H7 (cell line): ENCODE measurements at regions not wholly inside any gene's neighbourhood (a gene's known extent, or its start where the extent isn't known, plus 50 kb on each side); places are given as distances from the start of the nearest gene placed in this dataset.

Experiments used
- DNase-seq: peaks from one replicate; pipeline ENCODE4 v3.0.0; 2012
- H3K27me3 ChIP-seq: 2 replicates; pipeline ENCODE4 v1.6.0; 2011; ENCODE audit warnings: mild to moderate bottlenecking, low read length; ENCODE audit not compliant: control insufficient read depth, insufficient read depth
- H3K36me3 ChIP-seq: replicated peaks from 2 replicates; pipeline ENCODE4 v1.5.1; 2011; ENCODE audit warnings: low read length; ENCODE audit not compliant: control insufficient read depth, insufficient read depth
- H3K4me3 ChIP-seq: 2 replicates; pipeline ENCODE4 v1.5.1; 2011; ENCODE audit warnings: low read depth, mild to moderate bottlenecking, control low read depth, low read length, moderate library complexity; ENCODE audit not compliant: insufficient read depth

DNA sequence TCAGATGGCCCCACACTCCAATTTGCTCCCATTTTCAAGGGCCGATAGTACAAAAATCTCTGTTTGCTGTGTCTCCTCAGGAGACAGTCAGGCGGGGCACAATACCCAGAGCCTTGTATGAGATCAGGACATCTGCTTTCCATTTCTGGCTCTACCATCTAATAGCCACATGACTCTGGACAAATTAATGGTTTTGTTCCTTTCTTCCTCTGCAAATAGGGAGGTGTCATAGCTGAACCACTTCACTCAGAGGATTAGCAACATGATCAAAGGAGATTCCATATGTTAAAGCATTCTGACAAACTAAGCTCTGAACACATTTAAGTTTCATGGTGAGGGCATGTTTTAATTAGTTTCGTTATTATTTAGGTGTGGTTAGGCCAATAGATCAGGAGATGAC, 602.1 kb upstream of the SYT4 start:
- Histone ChIP-seq H3K4me3 (no peak overlapping the region), H3K36me3 (no peaks in the 10 kb centered on the region), H3K27me3 (no peaks in the 10 kb centered on the region)
- DNase-seq = no peak

DNA sequence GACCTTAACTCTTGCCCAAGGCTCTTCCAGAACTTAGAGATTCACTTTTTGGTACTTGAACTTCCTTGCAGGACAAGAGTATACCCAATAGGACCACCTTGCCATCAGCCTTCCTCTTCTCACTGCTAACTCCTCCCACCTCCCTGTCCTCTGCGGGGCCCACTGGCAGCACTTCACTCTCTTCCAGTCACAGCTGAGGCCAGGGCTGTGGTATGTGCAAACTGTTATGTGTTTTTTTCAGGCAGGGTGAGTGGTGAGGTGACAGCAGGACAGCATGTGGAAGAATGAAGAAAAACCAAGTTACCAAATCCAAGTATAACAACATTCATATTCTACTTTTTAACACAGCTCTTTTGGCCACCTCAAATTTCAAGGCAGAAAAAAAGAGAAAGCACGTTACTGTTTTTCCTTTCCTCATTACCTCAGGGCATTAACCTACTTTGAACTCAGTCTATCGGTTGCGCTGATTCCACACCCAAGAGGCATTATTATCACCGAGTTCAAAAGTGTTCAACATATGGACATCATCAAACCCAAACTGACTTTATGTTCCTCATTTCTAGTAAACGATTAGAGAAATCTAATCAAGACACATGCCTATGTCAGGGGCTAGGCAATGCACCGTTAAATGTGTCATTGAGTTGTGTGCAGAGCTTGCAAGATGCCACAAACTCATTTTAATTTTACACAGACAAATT, 605.2 kb upstream of the SYT4 start:
- no peak for DNase-seq
- Histone ChIP-seq H3K27me3 (no peaks in the 10 kb centered on the region), H3K4me3 (no peak overlapping the region), H3K36me3 (no peaks in the 10 kb centered on the region)

DNA sequence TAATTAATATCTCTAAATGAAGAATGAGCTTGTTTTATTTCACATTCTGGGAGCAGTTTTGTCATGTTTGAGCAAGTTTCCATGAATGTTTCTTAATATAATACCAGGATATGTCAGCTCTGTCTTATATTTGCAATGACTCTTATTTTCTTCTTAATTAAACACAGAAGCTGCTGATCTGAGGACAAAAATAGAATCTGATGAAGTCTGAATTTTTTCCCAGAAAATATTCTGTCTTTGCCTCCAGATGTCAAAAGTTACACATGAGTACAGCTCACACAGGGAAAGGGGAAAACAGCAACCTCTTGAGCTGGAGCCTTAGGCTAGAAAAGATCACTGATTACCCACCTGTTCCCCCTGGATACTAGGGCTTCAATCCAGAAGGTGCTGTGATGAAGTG, 606.6 kb upstream of the SYT4 start:
- DNase-seq = no peak
- Histone ChIP-seq H3K4me3 (no peak overlapping the region), H3K27me3 (no peaks in the 10 kb centered on the region), H3K36me3 (no peaks in the 10 kb centered on the region)

DNA sequence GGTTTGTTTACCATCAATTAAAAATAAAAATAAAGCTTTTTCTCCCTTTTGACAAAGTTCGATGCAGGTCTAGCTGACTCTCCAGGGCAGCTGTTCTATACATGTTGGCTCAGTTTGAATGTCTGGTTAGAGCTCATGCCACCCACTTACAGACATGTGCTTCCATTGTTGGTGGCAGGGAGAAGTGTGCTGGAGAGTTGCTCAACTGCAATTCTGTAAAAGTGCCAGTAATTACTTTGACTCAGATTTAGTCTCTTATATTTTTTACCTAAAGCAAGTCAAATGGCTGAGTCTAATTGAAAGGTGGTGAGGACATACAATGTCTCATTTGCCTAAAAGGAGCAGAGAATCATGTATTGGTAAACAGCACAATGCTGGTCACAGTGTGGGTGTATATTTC, 609.1 kb upstream of the SYT4 start:
- DNase-seq = no peak
- Histone ChIP-seq H3K36me3 (no peaks in the 10 kb centered on the region), H3K4me3 (no peak overlapping the region), H3K27me3 (no peaks in the 10 kb centered on the region)

DNA sequence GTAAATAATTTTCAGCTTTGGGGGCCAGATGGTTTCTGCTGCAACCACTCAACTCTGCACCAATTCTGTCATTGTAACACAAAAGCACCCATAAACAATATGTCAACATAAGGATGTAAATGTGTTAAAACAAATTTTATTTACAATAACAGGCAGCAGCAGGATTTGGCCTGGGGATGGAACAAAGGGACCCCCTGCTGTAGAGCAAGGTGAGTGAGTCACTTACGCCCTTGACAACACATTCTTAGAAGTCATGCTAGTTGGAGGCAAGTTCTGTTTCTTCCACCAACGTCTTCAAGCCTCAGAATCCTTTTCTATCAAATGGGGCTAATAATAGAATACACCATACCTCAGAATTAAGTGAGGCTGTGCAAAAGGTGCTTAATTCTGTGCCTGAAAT, 610.2 kb upstream of the SYT4 start:
- Histone ChIP-seq H3K4me3 (no peak overlapping the region), H3K36me3 (no peaks in the 10 kb centered on the region), H3K27me3 (no peaks in the 10 kb centered on the region)
- no peak for DNase-seq

DNA sequence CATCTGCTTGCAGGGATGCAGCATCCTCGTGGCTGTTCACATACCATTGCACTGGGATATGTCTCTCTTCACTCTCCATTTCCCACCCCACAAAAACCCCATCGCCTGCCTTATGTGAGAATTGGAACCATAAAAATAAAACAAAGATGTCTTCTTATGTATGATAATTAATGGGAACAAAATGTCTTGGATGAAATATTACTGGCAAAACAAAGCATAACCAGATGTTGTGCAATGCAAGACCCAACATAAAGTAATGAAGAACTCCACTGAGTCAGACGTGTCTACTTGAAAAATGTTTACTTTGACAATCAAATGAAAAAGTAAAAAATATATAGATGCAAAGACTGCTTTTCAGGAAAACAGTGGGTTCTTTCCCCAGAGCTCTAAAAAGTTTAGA, 611.3 kb upstream of the SYT4 start:
- DNase-seq = no peak
- H3K36me3 ChIP-seq = no peaks in the 10 kb centered on the region
- H3K27me3 ChIP-seq = no peaks in the 10 kb centered on the region
- H3K4me3 ChIP-seq = no peak overlapping the region

DNA sequence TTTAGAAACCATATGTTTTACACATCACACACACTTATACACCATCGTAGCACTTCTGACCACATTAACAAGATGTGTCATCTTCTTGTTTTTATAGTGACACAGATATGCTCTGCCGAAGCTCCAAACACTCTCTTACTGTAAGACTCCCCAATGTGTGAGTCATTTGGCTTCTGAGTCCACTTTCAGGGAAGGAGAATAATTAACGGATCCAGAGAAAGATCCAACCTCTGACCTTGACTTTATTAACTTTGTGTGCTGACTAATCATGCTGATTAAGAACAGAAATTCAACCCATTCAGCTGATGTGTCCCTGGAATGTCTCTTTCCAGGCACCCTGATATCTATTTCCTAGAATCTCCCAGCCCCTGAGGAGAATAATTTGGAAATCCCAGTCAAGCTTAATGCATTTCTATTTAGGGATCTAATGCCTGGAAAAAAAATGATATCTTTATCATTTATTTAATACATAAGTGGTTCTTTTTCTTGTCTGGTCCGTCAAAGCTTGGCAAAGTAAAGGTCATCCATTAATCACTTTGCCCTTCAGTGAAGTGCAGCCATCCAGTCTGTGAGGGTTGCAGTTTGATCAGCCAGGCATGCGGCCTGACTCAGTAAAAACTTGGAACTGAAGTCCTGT, 615.8 kb upstream of the SYT4 start:
- no peaks in the 10 kb centered on the region for H3K27me3 ChIP-seq
- no peak overlapping the region for H3K4me3 ChIP-seq
- no peaks in the 10 kb centered on the region for H3K36me3 ChIP-seq
- DNase-seq = no peak

DNA sequence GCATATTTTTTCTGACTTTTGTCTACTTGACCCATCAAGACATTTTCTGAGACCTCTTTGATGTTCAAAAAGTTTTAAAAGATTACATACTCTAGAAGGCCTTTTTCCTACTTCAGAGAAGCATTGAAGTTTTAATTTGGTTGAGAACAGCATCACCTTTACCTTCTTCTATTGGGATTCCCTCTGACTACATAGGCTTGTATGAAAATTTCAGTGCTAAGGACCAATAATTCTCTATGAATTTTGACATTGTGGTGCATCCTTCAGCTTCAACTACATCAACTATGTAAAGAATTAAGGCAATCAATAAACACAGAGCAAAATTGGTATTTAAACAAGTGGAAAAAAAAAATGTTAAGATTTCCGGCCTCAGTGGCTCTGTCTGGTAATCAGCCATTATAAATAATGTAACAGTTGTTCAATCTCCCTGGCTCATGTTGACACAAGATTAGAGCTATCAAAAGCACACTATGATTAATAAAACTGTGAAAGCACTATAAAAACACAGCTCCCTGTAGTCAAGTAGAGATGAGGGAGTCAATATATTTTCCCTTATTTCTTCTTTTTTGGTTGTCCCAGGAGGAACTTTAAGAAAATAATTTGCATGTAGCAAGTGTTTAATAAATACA, 627.0 kb upstream of the SYT4 start:
- Histone ChIP-seq H3K4me3 (no peak overlapping the region), H3K27me3 (no peaks in the 10 kb centered on the region), H3K36me3 (no peaks in the 10 kb centered on the region)
- no peak for DNase-seq

DNA sequence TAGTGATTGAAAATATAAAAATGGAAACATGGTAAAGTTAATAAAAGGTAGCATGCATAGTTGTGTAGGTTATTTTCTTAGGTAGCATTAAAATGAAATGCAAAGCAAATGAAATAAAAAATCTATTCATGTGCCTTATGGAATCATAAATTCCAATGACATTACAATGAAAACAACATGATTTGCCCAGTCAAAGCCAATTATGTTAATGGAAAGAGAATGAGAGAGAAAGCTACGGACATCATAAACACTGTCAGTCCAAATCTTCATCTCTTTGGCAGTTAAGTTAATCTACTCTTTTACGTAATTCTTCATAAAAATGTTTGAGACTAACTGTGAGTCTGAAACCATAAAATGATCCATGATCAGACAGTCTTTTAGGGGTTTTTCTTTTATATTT, 636.7 kb upstream of the SYT4 start:
- H3K36me3 ChIP-seq = no peaks in the 10 kb centered on the region
- no peak for DNase-seq
- no peaks in the 10 kb centered on the region for H3K27me3 ChIP-seq
- no peak overlapping the region for H3K4me3 ChIP-seq

DNA sequence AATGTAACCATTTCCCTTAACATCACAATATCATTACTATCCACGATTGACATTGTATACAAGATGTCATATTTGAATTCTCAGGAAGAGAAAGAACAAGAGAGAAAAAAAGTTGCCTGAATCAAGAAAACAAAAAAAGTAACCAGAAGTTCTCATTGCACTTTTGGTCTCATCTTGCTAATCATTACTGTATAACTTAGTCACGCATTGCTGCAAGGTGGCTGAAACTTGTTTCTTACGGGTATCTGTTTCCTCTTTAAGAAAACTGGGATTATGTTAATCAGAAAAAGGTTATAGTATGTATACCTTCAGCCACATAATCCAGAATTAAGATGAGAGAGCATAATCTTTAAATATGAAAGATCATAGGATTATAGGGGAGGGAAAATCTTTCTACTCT, 639.7 kb upstream of the SYT4 start:
- H3K4me3 ChIP-seq = no peak overlapping the region
- no peaks in the 10 kb centered on the region for H3K36me3 ChIP-seq
- DNase-seq = no peak
- H3K27me3 ChIP-seq = no peaks in the 10 kb centered on the region

DNA sequence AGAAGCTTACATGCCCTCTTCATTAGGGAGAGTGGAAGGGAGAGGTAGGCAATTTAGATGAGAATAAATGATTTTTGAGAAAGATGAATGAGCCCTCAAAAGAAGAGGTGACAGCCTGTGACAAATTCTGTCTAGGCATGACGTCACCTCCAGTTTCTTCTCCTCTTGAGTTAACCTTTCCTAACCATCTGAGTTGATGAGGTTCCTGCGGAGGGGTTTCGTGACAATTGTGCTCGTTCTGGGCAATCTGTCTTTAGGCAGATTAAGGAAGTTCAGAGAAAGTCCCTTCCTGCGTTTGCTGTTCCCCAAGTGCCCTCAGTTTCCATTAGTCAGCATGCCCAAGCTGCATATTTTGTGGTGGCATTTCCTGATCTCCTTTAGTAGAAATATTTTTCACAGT, 640.2 kb upstream of the SYT4 start:
- Histone ChIP-seq H3K27me3 (no peaks in the 10 kb centered on the region), H3K4me3 (no peak overlapping the region), H3K36me3 (no peaks in the 10 kb centered on the region)
- DNase-seq = no peak

DNA sequence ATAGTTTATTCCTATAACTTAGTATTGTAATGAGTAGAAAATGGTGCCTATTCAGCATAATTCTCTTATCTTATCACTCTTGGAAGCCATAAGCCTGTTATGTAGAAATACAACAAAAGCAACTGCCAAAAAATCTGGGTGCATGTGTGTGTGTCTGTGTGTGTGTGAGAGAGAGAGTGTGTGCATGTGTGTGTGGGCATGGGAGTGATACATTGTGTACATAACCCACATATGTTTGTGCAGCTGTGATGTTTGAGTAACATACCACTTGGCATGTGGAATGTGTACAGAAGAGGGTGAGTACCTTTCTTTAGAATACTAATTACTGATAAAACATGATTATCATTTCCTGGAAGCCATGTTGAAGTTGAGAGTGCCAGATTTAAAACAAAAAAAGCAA, 642.3 kb upstream of the SYT4 start:
- no peak for DNase-seq
- H3K4me3 ChIP-seq = no peak overlapping the region
- H3K36me3 ChIP-seq = no peaks in the 10 kb centered on the region
- no peaks in the 10 kb centered on the region for H3K27me3 ChIP-seq

DNA sequence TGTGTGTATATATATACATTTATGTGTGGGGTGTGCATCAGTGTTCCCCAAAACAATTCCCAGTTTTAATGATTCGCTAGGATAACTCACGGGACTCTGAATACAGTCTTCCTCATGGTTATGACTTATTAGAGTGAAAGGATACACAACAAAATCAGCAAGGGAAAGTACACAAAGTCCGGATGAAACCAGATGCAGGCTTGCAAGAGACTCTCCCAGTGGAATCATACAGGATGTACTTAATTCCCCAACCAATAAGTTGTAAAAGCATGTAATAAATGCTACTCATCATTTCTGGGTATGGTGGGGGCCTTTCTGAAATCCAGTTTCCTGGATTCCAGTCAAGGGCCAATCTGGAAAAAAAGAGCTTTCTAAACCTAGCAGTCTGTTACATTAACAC, 654.1 kb upstream of the SYT4 start:
- Histone ChIP-seq H3K36me3 (no peaks in the 10 kb centered on the region), H3K27me3 (no peaks in the 10 kb centered on the region), H3K4me3 (no peak overlapping the region)
- DNase-seq = no peak

DNA sequence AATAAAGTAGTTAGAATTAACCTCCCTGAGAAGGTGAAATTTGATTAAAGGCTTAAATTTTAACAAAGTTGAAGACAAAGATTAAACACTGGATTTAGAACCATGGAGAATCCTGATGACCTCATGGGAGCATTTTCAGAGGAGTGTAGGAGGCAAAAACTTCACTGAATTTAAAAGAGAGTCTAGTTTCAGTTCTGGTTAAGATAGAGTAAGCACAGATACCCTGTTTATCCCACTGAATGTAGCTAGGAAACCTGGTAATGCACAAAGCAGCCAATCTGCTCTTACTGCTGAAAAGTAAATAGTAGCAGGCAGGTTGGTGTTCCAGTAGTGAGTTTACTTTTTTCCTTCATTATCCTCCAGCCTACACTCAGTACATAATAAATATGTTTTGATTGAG, 654.9 kb upstream of the SYT4 start:
- H3K27me3 ChIP-seq = no peaks in the 10 kb centered on the region
- no peaks in the 10 kb centered on the region for H3K36me3 ChIP-seq
- H3K4me3 ChIP-seq = no peak overlapping the region
- no peak for DNase-seq

DNA sequence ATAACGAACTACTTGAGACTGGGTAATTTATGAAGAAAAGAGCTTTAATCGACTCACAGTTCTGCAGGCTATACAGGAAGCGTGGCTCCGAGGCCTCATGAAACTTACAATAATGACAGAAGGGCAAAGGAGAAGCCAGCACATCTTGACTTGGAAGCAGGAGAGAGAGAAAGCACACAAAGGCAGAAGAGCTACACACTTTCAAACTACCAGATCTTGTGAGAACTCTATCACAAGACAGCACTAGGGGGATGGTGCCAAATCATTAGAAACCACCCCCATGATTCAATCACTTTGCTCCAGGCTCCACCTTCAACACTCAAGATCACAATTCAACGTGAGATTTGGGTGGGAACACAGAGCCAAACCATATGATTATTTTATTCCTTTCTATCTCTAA, 655.9 kb upstream of the SYT4 start:
- DNase-seq = no peak
- Histone ChIP-seq H3K27me3 (no peaks in the 10 kb centered on the region), H3K4me3 (no peak overlapping the region), H3K36me3 (no peaks in the 10 kb centered on the region)
